Keratinocyte (primary cell): ENCODE measurements at regions not wholly inside any gene's neighbourhood (a gene's known extent, or its start where the extent isn't known, plus 50 kb on each side); places are given as distances from the start of the nearest gene placed in this dataset.

Experiments
- DNase-seq: peaks from one replicate; pipeline ENCODE4 v3.0.0-alpha.2; 2011; ENCODE audit warnings: low read depth, missing footprints, low spot score
- FAIRE-seq: peaks from 2 replicates; lab custom pipeline; 2011; peaks lifted over from hg19 to GRCh38; lab: Jason Lieb, UNC
- H2AFZ ChIP-seq: 2 replicates; pipeline ENCODE4 v1.6.0; 2012; ENCODE audit warnings: low read length, control low read depth, inconsistent platforms; ENCODE audit not compliant: control insufficient read depth
- H3K27ac ChIP-seq: 2 replicates; pipeline ENCODE4 v1.5.1; 2011; ENCODE audit warnings: low read length; ENCODE audit not compliant: control insufficient read depth, insufficient read depth
- H3K27me3 ChIP-seq: 3 replicates; pipeline ENCODE4 v1.6.0; 2011; ENCODE audit warnings: low read length; ENCODE audit not compliant: control insufficient read depth, insufficient read depth; ENCODE audit errors: extremely low read depth
- H3K36me3 ChIP-seq, 2 experiments: 2 replicates in 1 of 2; 3 replicates in 1 of 2; pipeline ENCODE4 v1.5.1; 2011; ENCODE audit warnings: low read length in 2 of 2, mild to moderate bottlenecking in 1 of 2; ENCODE audit not compliant: control insufficient read depth in 2 of 2, insufficient read depth in 2 of 2; ENCODE audit errors: extremely low read depth in 1 of 2
- H3K4me1 ChIP-seq: 3 replicates; pipeline ENCODE4 v1.5.1; 2011; ENCODE audit warnings: low read length; ENCODE audit not compliant: control insufficient read depth, insufficient read depth; ENCODE audit errors: extremely low read depth
- H3K4me2 ChIP-seq: 3 replicates; pipeline ENCODE4 v1.6.0; 2011; ENCODE audit warnings: low read depth, low read length; ENCODE audit not compliant: control insufficient read depth, insufficient read depth; ENCODE audit errors: extremely low read depth
- H3K4me3 ChIP-seq, 3 experiments: fragments of 200-600 bp in 1 of 3; sonication (generic) in 1 of 3; 2 replicates in 2 of 3; 3 replicates in 1 of 3; pipeline ENCODE4 v1.5.1; 2011 to 2016; ENCODE audit warnings: low read length in 3 of 3, mild to moderate bottlenecking in 3 of 3, control low read depth in 2 of 3, inconsistent platforms in 1 of 3, low read depth in 1 of 3, mixed read lengths in 1 of 3, mixed run types in 1 of 3, moderate library complexity in 1 of 3; ENCODE audit not compliant: control insufficient read depth in 2 of 3, insufficient read depth in 2 of 3; ENCODE audit errors: extremely low read depth in 1 of 3
- H3K79me2 ChIP-seq: 2 replicates; pipeline ENCODE4 v1.6.0; 2012; ENCODE audit warnings: low read length; ENCODE audit not compliant: control insufficient read depth, insufficient read depth
- H3K9ac ChIP-seq: 3 replicates; pipeline ENCODE4 v1.6.0; 2011; ENCODE audit warnings: low read length; ENCODE audit not compliant: control insufficient read depth, insufficient read depth; ENCODE audit errors: extremely low read depth
- H3K9me1 ChIP-seq: 3 replicates; pipeline ENCODE4 v1.6.0; 2011; ENCODE audit warnings: low read length; ENCODE audit not compliant: control insufficient read depth, insufficient read depth; ENCODE audit errors: extremely low read depth
- H3K9me3 ChIP-seq: 2 replicates; pipeline ENCODE4 v1.5.1; 2012; ENCODE audit warnings: low read depth, low read length; ENCODE audit not compliant: control insufficient read depth
- H4K20me1 ChIP-seq: 3 replicates; pipeline ENCODE4 v1.6.0; 2011; ENCODE audit warnings: low read length; ENCODE audit not compliant: control insufficient read depth, insufficient read depth; ENCODE audit errors: extremely low read depth
- CTCF ChIP-seq, 3 experiments: IDR thresholded peaks in 1 of 3; conservative IDR thresholded peaks in 1 of 3; optimal IDR thresholded peaks in 1 of 3; 2 replicates in 2 of 3; 3 replicates in 1 of 3; pipeline versions ENCODE3 to v1.5.1; 2011; ENCODE audit warnings: low read length in 3 of 3, mild to moderate bottlenecking in 3 of 3, moderate library complexity in 2 of 3, control low read depth in 1 of 3, inconsistent platforms in 1 of 3; ENCODE audit not compliant: insufficient read depth in 2 of 3; ENCODE audit errors: extremely low read depth in 1 of 3
- EZH2 ChIP-seq: IDR thresholded peaks from one replicate; pipeline ENCODE4 v1.6.1; 2012; ENCODE audit warnings: inconsistent platforms, mild to moderate bottlenecking, low read length, moderate library complexity
- dilution Hi-C: fragments of 300-500 bp; cut with MboI; formaldehyde crosslinking; loops from one replicate; pipeline ENCODE4 v1.7.0; 2020; ENCODE audit warnings: low sequenced_read_pairs; ENCODE audit not compliant: extremely low pct_ligation_motif_present

GRCh38 chr5:131022811-131023497 is 142.1 kb downstream of the HINT1 start:
- dilution Hi-C loops, result no loop called here
- no peak overlapping the region for H2AFZ ChIP-seq
- H4K20me1 ChIP-seq, result no peaks in the 10 kb centered on the region

GRCh38 chr5:131021646-131022045 is 143.4 kb downstream of the HINT1 start:
- TF ChIP-seq EZH2, result no peak
- TF ChIP-seq CTCF (optimal IDR thresholded peaks at IDR 0.05 in 1 of 3, IDR thresholded peaks at IDR 0.05 in 1 of 3, conservative IDR thresholded peaks at IDR 0.05 in 1 of 3; ENCODE audit: extremely low read depth in 1 of 3, insufficient read depth in 2 of 3, low read length in 3 of 3), result no peak
- no peaks in the 10 kb centered on the region for H3K4me1 ChIP-seq
- no peaks in the 10 kb centered on the region for H3K27me3 ChIP-seq
- no peaks in the 10 kb centered on the region for H3K79me2 ChIP-seq
- H3K36me3 ChIP-seq, result no peaks in the 10 kb centered on the region
- dilution Hi-C loops, result no loop called here
- no peak overlapping the region for H3K9ac ChIP-seq
- H3K9me3 ChIP-seq, result no peaks in the 10 kb centered on the region
- no peak for DNase-seq
- no peaks in the 10 kb centered on the region for H3K9me1 ChIP-seq
- no peak overlapping the region for H3K27ac ChIP-seq
- H4K20me1 ChIP-seq, result no peaks in the 10 kb centered on the region
- FAIRE-seq, result no peak
- no peak overlapping the region for H2AFZ ChIP-seq
- H3K4me2 ChIP-seq, result no peak overlapping the region
- H3K4me3 ChIP-seq, result no peak overlapping the region

More at GRCh38 chr5:131022811-131023497, 142.1 kb downstream of the HINT1 start:
- Histone ChIP-seq H3K79me2 (no peaks in the 10 kb centered on the region), H3K36me3 (no peaks in the 10 kb centered on the region), H3K9me1 (no peaks in the 10 kb centered on the region), H3K4me2 (no peak overlapping the region), H3K27me3 (no peaks in the 10 kb centered on the region), H3K4me1 (no peaks in the 10 kb centered on the region), H3K9ac (no peak overlapping the region), H3K9me3 (no peaks in the 10 kb centered on the region), H3K4me3 (no peak overlapping the region), H3K27ac (no peak overlapping the region)
- FAIRE-seq (no peak), DNase-seq (no peak)
- TF ChIP-seq CTCF (optimal IDR thresholded peaks at IDR 0.05 in 1 of 3, IDR thresholded peaks at IDR 0.05 in 1 of 3, conservative IDR thresholded peaks at IDR 0.05 in 1 of 3; ENCODE audit: extremely low read depth in 1 of 3, insufficient read depth in 2 of 3, low read length in 3 of 3), result no peak
- no peak for TF ChIP-seq EZH2
